ENCODE measurements at regions not wholly inside any gene's neighbourhood (a gene's known extent, or its start where the extent isn't known, plus 50 kb on each side); places are given as distances from the start of the nearest gene placed in this dataset.

- H3K9ac ChIP-seq (ENCODE audit: low read depth in 2 of 2, low read length in 2 of 2) = no peak overlapping the region
- no peaks in the 10 kb centered on the region for H3K36me3 ChIP-seq
- intact Hi-C loops (cut with DNase I) = no loop called here
- DNase-seq = no peak
- no peak overlapping the region for H3K27ac ChIP-seq
- H3K4me1 ChIP-seq = no peaks in the 10 kb centered on the region
- TF ChIP-seq, protein P1, sequence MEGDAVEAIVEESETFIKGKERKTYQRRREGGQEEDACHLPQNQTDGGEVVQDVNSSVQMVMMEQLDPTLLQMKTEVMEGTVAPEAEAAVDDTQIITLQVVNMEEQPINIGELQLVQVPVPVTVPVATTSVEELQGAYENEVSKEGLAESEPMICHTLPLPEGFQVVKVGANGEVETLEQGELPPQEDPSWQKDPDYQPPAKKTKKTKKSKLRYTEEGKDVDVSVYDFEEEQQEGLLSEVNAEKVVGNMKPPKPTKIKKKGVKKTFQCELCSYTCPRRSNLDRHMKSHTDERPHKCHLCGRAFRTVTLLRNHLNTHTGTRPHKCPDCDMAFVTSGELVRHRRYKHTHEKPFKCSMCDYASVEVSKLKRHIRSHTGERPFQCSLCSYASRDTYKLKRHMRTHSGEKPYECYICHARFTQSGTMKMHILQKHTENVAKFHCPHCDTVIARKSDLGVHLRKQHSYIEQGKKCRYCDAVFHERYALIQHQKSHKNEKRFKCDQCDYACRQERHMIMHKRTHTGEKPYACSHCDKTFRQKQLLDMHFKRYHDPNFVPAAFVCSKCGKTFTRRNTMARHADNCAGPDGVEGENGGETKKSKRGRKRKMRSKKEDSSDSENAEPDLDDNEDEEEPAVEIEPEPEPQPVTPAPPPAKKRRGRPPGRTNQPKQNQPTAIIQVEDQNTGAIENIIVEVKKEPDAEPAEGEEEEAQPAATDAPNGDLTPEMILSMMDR (IDR thresholded peaks at IDR 0.05) = no peak
- no peaks in the 10 kb centered on the region for H3K27me3 ChIP-seq
- no peaks in the 10 kb centered on the region for H3K9me3 ChIP-seq
- H3K4me3 ChIP-seq = no peak overlapping the region
Measured at GRCh38 chr6:153263489-153263888, 132.4 kb upstream of the RGS17 start.

DNA sequence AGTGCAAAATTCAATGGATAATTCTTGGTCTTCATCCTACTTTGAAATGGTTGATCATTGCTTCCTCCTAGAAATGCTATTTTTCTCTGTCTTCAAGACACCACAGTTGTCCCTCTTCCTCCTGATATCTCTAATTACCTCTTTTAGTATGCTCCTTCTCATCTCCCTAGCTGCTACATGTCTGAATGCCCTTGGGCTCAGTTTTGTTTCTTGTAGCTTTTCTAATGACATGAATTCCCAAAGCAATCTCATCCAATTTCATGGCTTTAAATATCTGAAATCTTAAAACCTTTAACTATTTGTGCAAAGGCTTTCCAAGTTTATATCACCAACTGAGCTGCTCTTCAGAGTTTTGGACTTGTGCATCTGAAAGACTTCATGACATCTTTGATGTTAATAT is 120.2 kb upstream of the RGS17 start:
- TF ChIP-seq, protein P1 (IDR thresholded peaks at IDR 0.05) = no peak
- no peaks in the 10 kb centered on the region for H3K4me1 ChIP-seq
- H3K27me3 ChIP-seq = no peaks in the 10 kb centered on the region
- DNase-seq = no peak
- no peak overlapping the region for H3K4me3 ChIP-seq
- no peak overlapping the region for H3K9ac ChIP-seq (ENCODE audit: low read depth in 2 of 2, low read length in 2 of 2)
- intact Hi-C loops (cut with DNase I) = no loop called here
- H3K9me3 ChIP-seq = no peaks in the 10 kb centered on the region
- no peaks in the 10 kb centered on the region for H3K36me3 ChIP-seq
- H3K27ac ChIP-seq = no peak overlapping the region

DNA sequence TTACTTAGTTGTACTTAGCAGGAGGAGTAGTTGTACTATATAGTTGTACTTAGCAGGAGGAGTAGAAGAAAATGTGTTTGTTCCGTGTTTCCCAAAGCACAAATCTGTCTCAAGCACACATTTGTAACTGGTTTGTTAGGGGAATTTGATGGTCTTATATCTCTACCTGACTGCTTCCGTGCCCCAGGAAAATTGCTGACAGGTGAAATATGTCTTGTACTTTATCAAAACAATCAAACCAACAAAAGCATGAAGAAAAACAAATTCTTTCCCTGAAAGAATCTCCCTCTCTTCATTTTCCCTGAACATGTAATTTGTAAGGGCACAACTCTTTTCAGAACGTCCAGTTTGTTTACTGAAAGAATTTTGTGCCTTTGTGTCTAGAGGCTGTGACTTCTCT is 106.6 kb upstream of the RGS17 start:
- TF ChIP-seq, protein P1 (IDR thresholded peaks at IDR 0.05) = no peak
- no peak overlapping the region for H3K4me3 ChIP-seq
- no peaks in the 10 kb centered on the region for H3K9me3 ChIP-seq
- H3K27ac ChIP-seq = no peak overlapping the region
- no peaks in the 10 kb centered on the region for H3K4me1 ChIP-seq
- no peak overlapping the region for H3K9ac ChIP-seq (ENCODE audit: low read depth in 2 of 2, low read length in 2 of 2)
- no peaks in the 10 kb centered on the region for H3K36me3 ChIP-seq
- H3K27me3 ChIP-seq = no peaks in the 10 kb centered on the region
- intact Hi-C loops (cut with DNase I) = loop anchor here (10.0 kb wide), 1 partner anchor 203 kb away; no protein-coding TSS in a partner anchor
- DNase-seq = no peak

DNA sequence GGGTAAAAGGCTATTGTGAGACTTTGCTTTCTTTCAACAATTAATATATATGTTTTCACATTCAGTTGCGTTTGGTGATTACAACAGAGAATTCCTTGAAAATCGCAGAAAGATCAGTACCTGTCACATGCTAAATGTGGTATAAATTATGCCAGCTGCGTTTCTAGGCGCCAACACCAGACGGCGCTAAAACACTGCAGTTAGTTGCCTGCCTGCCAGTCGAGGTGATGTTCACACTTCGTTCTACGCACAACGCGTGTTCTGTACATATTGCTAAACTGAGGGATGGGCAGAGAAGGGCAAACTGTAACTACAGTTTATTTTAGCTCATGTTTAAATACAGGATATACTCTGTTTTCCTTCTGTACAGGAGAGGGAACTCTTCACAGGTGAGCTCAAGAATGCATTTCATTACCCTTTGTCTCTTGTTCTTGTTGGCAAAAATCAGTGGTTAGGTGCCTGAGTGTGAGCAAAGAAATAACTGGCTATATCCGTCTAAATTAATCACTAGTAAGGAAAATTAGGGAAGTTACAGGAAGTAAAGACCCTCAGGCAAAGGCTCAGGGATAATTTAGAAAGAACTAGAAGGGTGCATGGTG is 100.1 kb upstream of the RGS17 start:
- Histone ChIP-seq H3K27me3 (no peaks in the 10 kb centered on the region), H3K36me3 (no peaks in the 10 kb centered on the region), H3K4me1 (no peaks in the 10 kb centered on the region), H3K9ac (ENCODE audit: low read depth in 2 of 2, low read length in 2 of 2) (no peak overlapping the region), H3K27ac (no peak overlapping the region), H3K9me3 (no peaks in the 10 kb centered on the region), H3K4me3 (no peak overlapping the region)
- DNase-seq = peak; percentile 61
- intact Hi-C loops (cut with DNase I) = loop anchor here (5.0 to 10.0 kb wide), 3 partner anchors 81 to 716 kb away; no protein-coding TSS in a partner anchor
- TF ChIP-seq, protein P1 (IDR thresholded peaks at IDR 0.05) = peak; percentile 83

- TF ChIP-seq, protein P1 (IDR thresholded peaks at IDR 0.05) = no peak
- no peak for DNase-seq
- Histone ChIP-seq H3K4me3 (no peak overlapping the region), H3K9me3 (no peaks in the 10 kb centered on the region), H3K27ac (no peak overlapping the region), H3K9ac (ENCODE audit: low read depth in 2 of 2, low read length in 2 of 2) (no peak overlapping the region), H3K36me3 (no peaks in the 10 kb centered on the region), H3K27me3 (no peaks in the 10 kb centered on the region), H3K4me1 (no peaks in the 10 kb centered on the region)
- intact Hi-C loops (cut with DNase I) = no loop called here
Measured at GRCh38 chr6:153218184-153218792, 87.2 kb upstream of the RGS17 start.
